GM21528 (cell line): ENCODE measurements at regions not wholly inside any gene's neighbourhood (a gene's known extent, or its start where the extent isn't known, plus 50 kb on each side); places are given as distances from the start of the nearest gene placed in this dataset.
"Not testable (repeated sequence)": the region's sequence is repeated elsewhere in the genome, so short reads cannot be mapped to it uniquely, and the experiment has no call there.

Experiments
- ATAC-seq: cut with Tn5 transposase; IDR thresholded peaks from one replicate; pipeline ENCODE4 v1.9.1; 2021; ENCODE audit warnings: mild to moderate bottlenecking, moderate library complexity; ENCODE audit not compliant: unreplicated experiment, low FRiP score

- ATAC-seq = no peak
Measured at GRCh38 chr5:87126869-87127268, 140.8 kb upstream of the RASA1 start.

GRCh38 chr5:87127426-87127825, 140.3 kb upstream of the RASA1 start:
- no peak for ATAC-seq

DNA sequence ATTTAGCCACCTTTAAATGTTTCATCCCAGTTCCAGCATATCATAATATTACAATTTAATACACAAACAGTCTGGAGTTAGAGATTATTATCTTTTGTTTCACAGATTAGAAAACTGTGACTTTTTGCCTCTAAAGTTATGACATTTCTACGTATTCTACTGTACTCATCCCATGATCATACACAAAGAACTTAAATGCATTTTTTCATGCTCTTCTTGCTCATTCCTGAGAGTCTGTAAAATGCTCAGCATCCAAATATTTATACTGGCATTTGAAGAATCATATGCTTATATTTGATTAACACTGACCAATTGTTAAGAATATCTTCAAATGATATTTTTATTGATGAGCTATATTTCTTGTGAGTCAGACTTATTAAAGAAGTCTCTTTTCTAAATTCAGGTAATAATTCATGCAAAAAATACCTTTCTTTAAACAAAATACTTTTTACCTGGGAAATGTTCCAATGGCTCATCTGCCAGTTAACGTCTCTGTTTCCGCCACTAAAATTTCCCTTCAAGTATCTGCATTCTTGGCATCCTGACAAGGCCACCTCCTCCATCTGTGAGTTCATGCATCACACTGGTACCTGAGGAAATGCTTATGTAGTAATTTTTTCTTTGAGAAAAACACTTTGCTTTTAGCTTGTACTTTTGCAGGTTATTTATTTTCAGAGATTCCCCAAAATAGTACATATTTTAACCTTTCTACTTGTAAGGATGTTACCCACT, 139.6 kb upstream of the RASA1 start:
- no peak for ATAC-seq

DNA sequence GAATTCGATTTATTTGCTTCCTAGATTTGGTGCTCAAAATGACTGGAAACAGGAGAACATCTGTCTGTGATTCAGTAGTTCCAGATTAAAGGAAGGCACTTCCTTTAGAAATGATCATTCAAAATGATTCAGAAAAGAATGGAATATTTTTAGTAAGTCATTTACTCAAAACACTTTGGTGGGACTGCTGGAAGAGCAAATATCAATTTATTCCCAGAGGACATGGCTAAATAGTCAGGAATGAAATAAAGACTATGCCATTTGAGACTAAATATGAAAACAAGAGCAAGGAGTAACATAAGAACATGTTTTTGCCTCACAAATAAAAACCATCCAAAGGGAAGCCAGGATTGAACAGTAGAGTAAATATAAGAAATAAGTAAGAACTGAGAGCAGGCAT, 138.6 kb upstream of the RASA1 start:
- ATAC-seq = no peak

DNA sequence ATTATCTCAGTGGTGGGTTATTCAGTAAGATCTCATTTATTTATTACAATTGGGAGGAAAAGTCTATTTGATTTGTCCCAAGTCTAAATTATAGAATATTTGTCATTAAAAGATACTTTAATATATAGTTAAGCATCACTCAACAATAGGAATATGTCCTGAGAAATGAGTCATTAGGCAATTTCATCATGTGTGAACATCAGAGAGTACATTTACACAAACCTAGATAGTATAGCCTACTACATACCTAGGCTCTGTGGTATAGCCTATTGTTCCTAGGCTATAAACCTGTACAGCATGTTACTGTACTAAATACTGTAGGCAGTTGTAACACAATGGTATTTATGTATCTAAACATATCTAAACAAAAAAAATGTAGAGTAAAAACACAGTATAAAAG, 135.0 kb upstream of the RASA1 start:
- no peak for ATAC-seq

DNA sequence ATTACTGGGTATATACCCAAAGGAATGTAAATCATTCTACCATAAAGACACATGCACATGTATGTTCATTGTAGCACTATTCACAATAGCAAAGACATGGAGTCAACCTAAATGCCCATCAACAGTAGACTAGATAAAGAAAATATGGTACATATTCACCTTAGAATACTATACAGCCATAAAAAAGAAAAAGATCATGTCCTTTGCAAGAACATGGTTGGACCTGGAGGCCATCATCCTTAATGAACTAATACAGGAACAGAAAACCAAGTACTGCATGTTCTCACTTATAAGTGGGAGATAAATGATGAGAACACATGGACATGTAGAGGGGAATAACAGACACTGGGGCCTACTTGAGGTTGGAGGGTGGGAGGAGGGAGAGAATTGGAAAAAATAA, 133.2 kb upstream of the RASA1 start:
- ATAC-seq = not testable (repeated sequence)

- no peak for ATAC-seq
Measured at GRCh38 chr5:87136096-87136495, 131.6 kb upstream of the RASA1 start.

DNA sequence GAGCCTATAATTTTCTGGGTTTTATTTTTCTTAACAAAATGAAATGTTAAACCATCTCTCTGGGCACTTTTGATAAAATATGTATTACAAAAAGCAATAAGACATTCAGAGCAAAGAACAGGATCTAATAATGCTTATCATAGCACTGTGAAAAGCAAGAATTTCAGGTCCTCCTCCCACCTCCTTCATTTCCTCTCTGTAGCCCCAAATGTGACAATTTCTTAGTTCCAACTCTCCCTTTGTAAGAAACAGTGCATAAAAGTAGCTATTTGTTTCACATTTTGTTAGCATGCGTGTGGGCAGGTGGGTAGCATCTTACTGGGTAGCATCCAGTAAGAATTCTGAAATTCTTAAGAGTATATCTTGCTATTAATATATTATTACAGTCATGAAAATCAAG, 130.9 kb upstream of the RASA1 start:
- ATAC-seq = no peak

- no peak for ATAC-seq
Measured at GRCh38 chr5:87137283-87137682, 130.4 kb upstream of the RASA1 start.

DNA sequence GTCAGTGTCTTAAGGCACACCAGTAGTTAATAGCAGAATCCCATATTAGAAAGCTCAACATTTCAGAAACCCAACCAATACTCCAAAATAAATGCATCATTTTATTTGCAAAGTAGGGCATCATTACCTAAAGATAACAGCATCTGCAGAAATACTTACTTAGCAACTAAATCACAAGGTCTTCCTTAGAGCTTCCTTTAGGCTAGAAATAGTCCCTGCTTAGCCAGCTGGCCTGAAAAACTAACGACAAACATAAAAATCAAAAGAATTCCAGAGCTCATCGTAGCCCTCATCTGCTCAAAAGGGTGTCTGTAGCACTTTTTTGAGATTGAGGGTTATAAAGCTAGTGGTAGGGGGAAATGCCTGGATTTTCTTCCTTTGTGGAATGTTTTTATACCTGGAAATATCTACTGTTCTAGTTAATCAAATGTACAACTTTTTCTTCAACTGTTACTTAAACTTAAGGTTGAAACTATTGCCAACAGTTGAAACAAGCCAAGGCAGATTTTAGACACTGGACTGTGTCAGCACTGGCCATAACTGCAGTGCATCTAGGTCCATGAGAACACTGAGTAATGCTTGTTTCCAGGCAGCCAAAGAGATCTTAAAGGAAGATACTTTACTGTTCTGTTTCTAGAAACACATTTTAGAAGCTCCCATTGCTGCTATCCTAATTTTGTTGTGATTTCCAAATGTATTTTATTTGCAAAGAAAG, 129.4 kb upstream of the RASA1 start:
- no peak for ATAC-seq

GRCh38 chr5:87139795-87140194, 127.9 kb upstream of the RASA1 start:
- ATAC-seq = no peak

DNA sequence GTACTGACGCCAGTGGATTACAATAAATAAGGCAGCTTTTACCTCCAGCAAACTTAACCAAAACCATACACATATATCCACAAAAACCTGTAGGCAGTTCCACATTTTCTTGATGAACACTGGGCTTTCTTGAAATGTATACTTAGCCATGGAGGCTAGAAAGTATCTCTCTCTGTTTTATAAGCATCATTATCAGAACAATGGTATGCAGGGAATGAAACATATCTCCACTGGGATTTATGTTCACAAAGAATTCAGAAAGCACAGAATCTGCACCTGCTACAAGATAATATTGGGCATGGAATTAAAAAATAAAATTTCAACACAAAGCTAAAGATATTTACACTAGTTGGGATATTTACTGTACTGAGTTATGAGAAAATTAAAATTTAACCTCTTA, 126.1 kb upstream of the RASA1 start:
- ATAC-seq = no peak

GRCh38 chr5:87145853-87146252, 121.8 kb upstream of the RASA1 start:
- not testable (repeated sequence) for ATAC-seq

GRCh38 chr5:87147441-87147840, 120.2 kb upstream of the RASA1 start:
- ATAC-seq = no peak

DNA sequence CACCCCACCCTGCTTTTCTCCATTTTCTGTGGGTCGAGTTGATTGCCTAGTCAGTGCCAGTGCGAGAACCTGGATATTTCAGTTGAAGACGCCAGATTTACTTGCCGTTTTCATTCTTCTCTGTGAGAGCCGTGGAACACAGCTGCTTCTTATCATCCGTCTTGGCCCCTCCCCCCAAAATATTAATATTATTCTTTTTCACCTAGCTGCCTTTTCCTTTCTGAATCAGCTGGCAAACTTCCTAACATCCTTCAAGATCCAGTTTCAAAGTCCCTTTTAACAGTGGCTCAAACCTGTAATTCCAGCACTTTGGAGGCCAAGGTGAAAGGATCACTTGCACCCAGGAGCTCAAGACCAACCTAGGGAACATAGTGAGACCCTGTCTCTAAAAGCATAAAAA, 117.1 kb upstream of the RASA1 start:
- ATAC-seq = no peak

- ATAC-seq = no peak
Measured at GRCh38 chr5:87151547-87151946, 116.1 kb upstream of the RASA1 start.

DNA sequence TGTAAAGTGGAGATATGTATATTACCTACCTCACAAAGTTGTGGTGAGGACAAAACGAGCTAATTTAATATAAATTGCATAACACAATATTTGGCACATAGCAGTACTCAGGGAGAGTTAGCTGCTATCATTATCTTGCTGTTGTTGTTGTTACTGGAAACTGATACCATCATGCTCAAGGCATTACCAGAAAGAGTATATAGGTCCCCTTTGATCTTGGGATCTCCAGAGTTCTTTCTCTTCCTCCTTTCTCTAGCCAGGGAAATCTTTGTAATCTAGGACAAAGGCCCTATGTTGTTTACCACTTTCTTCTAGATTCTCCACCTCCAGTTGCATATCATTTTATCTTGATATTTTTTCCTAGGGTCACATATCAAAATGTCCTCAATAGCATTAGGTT, 114.8 kb upstream of the RASA1 start:
- ATAC-seq = no peak

DNA sequence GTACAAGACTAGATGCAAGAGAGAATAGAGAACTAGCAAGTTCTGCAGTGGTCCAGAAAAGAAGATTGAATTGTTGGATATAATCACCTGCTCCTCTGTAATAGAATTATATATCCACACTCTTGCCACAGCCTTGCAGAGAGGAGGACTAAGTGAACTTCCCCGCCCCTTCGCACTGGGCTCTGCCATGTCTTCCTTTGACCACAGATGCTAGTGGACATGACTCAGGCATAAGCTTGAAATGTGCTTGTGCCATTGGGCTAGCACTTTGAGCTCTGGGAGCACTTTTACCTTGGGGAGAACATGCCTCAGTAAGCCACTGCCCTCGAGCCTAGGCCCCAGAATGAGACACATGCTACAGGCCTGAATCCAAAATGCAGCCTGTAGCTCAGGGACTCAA, 113.5 kb upstream of the RASA1 start:
- no peak for ATAC-seq

DNA sequence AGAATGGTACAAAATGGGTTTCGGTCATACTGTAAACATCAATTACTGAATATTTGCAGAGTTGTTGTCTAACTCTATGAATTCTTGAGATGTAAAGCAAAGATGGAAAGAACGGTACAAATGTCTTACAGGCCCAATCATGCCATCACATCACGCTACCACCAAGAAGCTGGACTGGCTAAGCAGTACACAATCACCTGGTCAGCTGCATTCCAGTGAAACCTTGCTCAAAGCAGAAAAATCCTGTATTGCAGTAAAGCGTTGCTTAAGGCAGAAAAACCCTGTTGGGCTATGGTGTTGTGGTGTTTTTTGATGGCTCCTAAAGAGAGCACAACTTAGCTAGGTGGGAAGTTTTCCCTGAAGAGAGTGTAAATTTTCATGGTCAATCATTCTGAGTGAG, 112.6 kb upstream of the RASA1 start:
- ATAC-seq = no peak

DNA sequence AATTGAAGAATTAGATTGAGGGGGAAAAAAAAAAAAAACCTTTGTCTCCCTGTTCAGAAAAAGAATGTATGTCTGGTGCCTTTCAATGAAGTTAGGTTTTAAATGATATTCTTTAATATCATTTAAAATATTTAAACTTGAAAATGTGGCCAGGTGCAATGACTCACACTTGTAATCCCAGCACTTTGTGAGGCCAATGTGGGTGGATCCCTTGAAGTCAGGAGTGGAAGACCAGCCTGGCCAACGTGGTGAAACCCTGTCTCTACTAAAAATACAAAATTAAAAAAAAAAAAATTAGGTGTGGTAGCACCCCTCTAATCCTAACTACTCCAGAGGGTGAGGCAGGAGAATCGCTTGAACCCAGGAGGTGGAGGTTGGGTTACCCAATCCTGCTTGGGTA, 111.1 kb upstream of the RASA1 start:
- ATAC-seq = no peak

GRCh38 chr5:87164409-87164808, 103.3 kb upstream of the RASA1 start:
- ATAC-seq = no peak

DNA sequence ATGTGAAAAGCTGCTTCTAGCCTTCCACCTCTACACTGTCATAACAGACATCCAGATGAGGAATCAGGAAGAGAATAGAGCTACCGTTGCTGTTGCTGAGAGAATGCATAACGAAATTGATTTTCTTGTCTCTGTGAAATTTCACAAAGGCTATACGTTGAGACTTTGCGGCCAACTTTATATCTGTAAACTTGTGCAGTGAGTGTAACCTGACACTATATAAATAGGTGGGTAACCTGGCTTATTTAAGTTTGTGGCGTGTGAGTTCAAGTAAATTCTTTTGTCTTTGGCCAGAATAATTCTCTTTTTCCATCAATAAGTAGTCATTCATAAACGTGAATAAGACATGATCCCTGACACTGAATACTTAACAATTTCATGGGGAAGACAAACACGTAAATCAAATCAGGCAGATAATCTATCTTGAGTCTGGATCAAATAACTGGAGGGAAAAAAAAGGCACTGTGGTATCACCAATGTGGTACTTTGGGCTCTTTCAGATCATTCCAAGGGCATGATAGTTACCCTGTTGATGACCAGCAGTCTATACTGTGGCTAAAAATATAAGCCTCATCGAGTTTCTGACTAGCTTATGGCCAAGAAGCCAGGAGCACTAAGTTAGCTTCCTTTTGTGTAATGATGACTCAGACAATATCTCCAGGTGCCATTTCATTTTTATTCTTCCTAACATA, 98.2 kb upstream of the RASA1 start:
- ATAC-seq = no peak
